Pancreas (tissue), 10 donors: ENCODE measurements at regions not wholly inside any gene's neighbourhood (a gene's known extent, or its start where the extent isn't known, plus 50 kb on each side); places are given as distances from the start of the nearest gene placed in this dataset.
"Not testable (repeated sequence)": the region's sequence is repeated elsewhere in the genome, so short reads cannot be mapped to it uniquely, and the experiment has no call there.

Experiments used
- ATAC-seq, 4 donors: fragments of 200-7000 bp; cut with Tn5 transposase; one replicate each; pipeline versions ENCODE4 v1.8.0 to v1.9.1; 2020; ENCODE audit warnings: mild to moderate bottlenecking in 4 of 4, moderate library complexity in 4 of 4
- DNase-seq, 6 donors: peaks; one replicate each; pipeline ENCODE4 v3.0.0-alpha.2; 2020
- FAIRE-seq: peaks from 2 replicates; lab custom pipeline; 2012; peaks lifted over from hg19 to GRCh38; lab: Jason Lieb, UNC
- H3K27ac ChIP-seq, 4 donors: fragments of 200-600 bp; sonication (generic); 1 replicate in 3 of 4; 2 replicates in 1 of 4; pipeline versions ENCODE4 v1.5.0 to v1.8.0; 2020
- H3K27me3 ChIP-seq, 4 donors: fragments of 200-600 bp; one replicate each; pipeline ENCODE4 v1.8.0; 2021
- H3K36me3 ChIP-seq, 3 donors: fragments of 200-600 bp; sonication (generic) in 1 of 3; one replicate each; pipeline versions ENCODE4 v1.5.0 to v1.8.0; 2020 to 2021
- H3K4me1 ChIP-seq, 3 donors: fragments of 200-600 bp; one replicate each; pipeline ENCODE4 v1.8.0; 2021
- H3K4me3 ChIP-seq, 4 donors: fragments of 200-600 bp; sonication (generic) in 2 of 4; one replicate each; pipeline versions ENCODE4 v1.5.0 to v1.8.0; 2020 to 2021
- H3K9me3 ChIP-seq, 4 donors: fragments of 200-600 bp; one replicate each; pipeline ENCODE4 v1.8.0; 2021
- WGBS, 2 donors: extraction: QIAGEN DNeasy Blood & Tissue Kit; methylation state at CpG; one replicate each; pipeline ENCODE4 v1.1.7; 2013; 5-methylcytosine and 5-hydroxymethylcytosine counted together
- intact Hi-C, 3 donors: fragments of 100-400 bp; cut with DNase I; formaldehyde crosslinking; loops; one replicate each; pipeline versions ENCODE4 v1.11.1 to v1.14.2; 2022
- TF ChIP-seq, protein P1 (sequence below), 4 donors: fragments of 200-600 bp; sonication (generic) in 3 of 4; IDR thresholded peaks; one replicate each; pipeline versions ENCODE4 v1.5.0 to v1.8.0; 2021; ENCODE audit warnings: antibody characterized with exemption in 4 of 4
- donor health status: healthy with polysubstance abuse.
- donor health status: DM: no; HTN: no; CAD: no; lungs with moderate emphysema.
- donor health status: DM: no; HTN: no; CAD: no.
- donor health status: control.
- donor health status: control.
- donor health status: Bipolar disorder and iron deficiency.
- donor health status: DM: yes; HTN: yes; CAD: no.
- donor health status: DM: no; HTN: no; CAD: no.
- donor health status: DM: no; HTN: no; CAD: no.
- donor health status: DM: yes; HTN: yes; CAD: no.

DNA sequence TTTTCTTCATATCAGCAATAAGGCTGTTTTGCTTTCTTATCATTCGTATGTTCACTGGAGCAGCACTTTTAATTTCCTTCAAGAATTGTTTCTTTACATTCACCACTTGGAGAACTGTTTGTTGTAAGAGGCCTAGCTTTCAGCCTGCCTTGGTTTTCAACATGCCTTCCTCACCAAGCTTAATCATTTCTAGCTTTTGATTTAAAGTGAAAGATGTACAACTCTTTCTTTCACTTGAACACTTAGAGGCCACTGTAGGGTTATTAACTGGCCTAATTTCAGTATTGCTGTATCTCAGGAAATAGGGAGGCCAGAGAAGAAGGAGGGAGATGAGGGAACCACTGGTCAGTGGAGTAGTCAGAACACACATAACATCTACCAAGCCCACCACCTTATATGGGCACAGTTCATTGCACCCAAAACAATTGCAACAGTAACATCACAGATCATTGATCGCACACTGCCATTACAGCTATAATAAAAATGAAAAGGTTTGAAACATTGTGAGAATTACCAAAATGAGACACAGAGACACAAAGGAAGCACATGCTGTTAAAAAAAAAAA, 181.4 kb upstream of the TUBA3C start:
- H3K4me3 ChIP-seq, result no peak overlapping the region
- no peak for FAIRE-seq
- no peak overlapping the region for H3K27ac ChIP-seq
- intact Hi-C loops, result no loop called here
- no peak for DNase-seq
- no peaks in the 10 kb centered on the region for H3K9me3 ChIP-seq
- TF ChIP-seq, protein P1, sequence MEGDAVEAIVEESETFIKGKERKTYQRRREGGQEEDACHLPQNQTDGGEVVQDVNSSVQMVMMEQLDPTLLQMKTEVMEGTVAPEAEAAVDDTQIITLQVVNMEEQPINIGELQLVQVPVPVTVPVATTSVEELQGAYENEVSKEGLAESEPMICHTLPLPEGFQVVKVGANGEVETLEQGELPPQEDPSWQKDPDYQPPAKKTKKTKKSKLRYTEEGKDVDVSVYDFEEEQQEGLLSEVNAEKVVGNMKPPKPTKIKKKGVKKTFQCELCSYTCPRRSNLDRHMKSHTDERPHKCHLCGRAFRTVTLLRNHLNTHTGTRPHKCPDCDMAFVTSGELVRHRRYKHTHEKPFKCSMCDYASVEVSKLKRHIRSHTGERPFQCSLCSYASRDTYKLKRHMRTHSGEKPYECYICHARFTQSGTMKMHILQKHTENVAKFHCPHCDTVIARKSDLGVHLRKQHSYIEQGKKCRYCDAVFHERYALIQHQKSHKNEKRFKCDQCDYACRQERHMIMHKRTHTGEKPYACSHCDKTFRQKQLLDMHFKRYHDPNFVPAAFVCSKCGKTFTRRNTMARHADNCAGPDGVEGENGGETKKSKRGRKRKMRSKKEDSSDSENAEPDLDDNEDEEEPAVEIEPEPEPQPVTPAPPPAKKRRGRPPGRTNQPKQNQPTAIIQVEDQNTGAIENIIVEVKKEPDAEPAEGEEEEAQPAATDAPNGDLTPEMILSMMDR (IDR thresholded peaks at IDR 0.05), result no peak
- no peaks in the 10 kb centered on the region for H3K36me3 ChIP-seq
- H3K4me1 ChIP-seq, result no peaks in the 10 kb centered on the region
- WGBS, 2 donors, result 22 to 26% methylated on average over 2 of the region's 2 CpGs
- no peak for ATAC-seq
- H3K27me3 ChIP-seq, result no peaks in the 10 kb centered on the region

DNA sequence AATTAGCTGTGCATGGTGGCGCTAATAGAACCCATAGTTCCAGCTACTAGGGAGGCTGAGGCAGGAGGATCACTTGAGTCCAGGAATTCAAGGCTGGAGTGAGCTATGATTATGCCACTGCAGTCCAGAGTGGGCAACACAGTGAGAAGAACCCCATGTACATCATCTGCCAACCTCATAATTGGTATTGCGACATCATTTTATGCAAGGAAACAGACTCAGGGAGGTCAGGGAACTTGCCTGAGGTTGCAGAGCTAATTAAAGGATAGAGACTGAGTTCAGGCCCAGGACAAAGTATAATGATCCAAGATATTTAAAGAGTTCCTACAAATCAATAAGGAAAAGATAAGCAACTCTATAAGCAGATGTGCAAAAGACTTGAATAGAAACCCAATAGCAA, 178.1 kb upstream of the TUBA3C start:
- H3K36me3 ChIP-seq, H3K4me3 ChIP-seq, H3K27me3 ChIP-seq, ATAC-seq, DNase-seq, H3K27ac ChIP-seq, H3K4me1 ChIP-seq, intact Hi-C loops, FAIRE-seq, H3K9me3 ChIP-seq: not testable (repeated sequence)
- WGBS, 2 donors, result 74 to 80% methylated on average over 2 of the region's 2 CpGs

DNA sequence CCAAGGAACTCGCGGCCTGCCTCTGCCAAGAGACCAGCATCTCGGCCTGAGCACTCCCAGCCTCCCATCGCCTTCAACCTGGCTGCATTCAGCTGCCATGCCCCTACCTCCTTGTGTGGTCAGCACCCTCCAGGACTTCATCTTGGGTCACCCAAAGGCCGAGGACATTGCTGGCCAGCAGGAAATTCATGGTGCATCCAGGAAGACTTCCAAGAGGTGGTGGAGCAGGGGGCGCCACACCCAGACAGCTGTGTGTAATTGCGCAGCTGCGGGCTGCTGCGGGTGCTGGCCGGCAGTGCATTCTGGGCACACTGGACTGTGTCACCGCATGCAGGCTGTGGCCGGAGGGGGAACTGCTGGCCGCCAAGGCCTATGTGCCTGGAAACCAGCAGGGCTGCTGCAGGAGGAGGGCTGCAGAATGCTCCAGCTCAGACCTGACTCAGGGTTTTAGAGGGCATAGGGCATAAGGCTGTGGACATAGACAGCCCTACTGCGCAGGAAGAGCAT, 164.3 kb upstream of the TUBA3C start:
- ATAC-seq, result no peak

DNA sequence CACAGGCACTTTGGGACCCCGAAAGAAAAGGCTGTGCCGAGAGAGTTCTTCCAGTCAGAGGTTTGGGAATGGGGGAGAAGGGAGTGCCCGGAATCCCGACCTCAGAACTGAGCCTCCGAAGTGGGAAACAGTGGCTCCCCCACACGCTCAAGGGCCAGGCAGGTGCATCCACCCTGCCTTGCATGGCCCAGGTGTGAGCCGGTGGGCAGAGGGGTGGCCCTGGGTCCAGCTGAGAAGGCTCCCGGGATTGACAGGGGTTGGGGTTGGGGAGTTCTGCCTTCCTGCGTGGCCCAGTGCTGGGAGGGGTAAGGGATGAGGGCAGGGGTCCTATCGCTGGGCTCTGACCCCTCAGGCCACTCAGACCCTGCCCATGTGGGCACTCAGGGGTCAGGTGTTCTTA, 163.5 kb upstream of the TUBA3C start:
- no peaks in the 10 kb centered on the region for H3K4me1 ChIP-seq
- H3K4me3 ChIP-seq, result no peak overlapping the region
- TF ChIP-seq, protein P1 (IDR thresholded peaks at IDR 0.05), result no peak
- FAIRE-seq (no peak), DNase-seq (peak in 1 of 6 donors; percentile 33), ATAC-seq (no peak)
- no peak overlapping the region for H3K27ac ChIP-seq
- H3K9me3 ChIP-seq, result no peaks in the 10 kb centered on the region
- WGBS, 2 donors, result 47 to 55% methylated on average over 10 of the region's 10 CpGs
- peaks cover 0 to 2% (median 0%) of the 10 kb centered on the region in 4 donors for H3K27me3 ChIP-seq
- no peaks in the 10 kb centered on the region for H3K36me3 ChIP-seq
- intact Hi-C loops, result no loop called here

More for the DNA sequence above, 164.3 kb upstream of the TUBA3C start:
- DNase-seq (peak in 1 of 6 donors; percentile 42), FAIRE-seq (no peak)
- Histone ChIP-seq H3K27me3 (peaks cover 0 to 2% (median 0%) of the 10 kb centered on the region in 4 donors), H3K27ac (no peak overlapping the region), H3K36me3 (no peaks in the 10 kb centered on the region), H3K4me3 (no peak overlapping the region), H3K9me3 (no peaks in the 10 kb centered on the region), H3K4me1 (no peaks in the 10 kb centered on the region)
- intact Hi-C loops, result no loop called here
- TF ChIP-seq, protein P1 (IDR thresholded peaks at IDR 0.05), result no peak
- 70 to 82% methylated on average over 14 of the region's 14 CpGs for WGBS, 2 donors

DNA sequence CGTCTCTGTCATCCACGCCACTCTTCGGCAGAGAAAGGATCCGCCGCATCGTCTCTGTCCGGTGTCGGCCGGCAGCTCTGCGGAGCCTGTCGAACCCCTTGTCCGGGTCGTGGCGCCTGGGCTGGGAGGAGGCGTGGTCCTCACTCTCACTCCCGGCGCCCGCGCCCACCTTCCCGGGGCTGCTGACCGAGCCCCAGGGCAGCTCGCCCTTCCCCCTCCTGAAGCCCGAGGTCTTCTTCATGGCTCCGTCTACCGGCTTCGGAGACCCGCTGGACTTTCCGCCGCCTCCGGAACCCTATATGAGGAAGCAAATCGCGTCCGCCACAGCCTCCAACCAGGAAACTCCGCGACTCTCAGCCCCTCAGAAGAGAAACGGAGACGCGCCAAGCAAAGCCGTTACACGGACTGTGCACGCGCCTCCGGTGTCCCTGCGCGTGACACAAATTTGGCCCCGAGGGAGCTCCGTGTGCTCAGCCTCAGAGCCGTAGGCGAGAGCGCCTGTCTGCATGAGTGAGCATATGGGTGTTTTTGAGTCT, 163.0 kb upstream of the TUBA3C start:
- FAIRE-seq, H3K9me3 ChIP-seq, H3K27me3 ChIP-seq, H3K36me3 ChIP-seq, H3K27ac ChIP-seq, intact Hi-C loops, H3K4me1 ChIP-seq: not testable (repeated sequence)
- DNase-seq (peak in 1 of 6 donors; percentile 17), ATAC-seq (peak in 2 of 4 donors; percentile 22 to 47)
- H3K4me3 ChIP-seq, result peak overlapping the region in 1 of 4 donors; percentile 20
- 6 to 8% methylated on average over 19 to 44 of the region's 50 CpGs for WGBS, 2 donors

DNA sequence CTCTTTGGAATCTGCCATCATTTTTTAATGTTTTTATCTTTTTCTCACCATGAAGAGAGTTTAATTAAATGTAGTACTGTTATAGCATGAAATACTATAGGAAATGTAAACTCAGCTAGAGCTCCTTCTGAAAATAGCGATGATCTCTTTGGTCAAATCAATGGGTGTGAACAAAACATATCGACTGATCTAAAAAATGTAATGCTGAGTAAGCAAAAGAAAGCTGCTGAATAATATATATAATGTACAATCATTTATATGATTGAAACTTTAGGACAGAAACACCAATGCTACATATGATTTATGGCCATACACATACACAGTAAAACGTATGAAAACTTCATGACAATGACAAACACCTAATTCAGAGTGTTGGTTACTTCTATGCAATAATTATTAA, 150.8 kb upstream of the TUBA3C start:
- TF ChIP-seq, protein P1 (IDR thresholded peaks at IDR 0.05), result no peak
- DNase-seq, result no peak
- H3K27me3 ChIP-seq, result no peaks in the 10 kb centered on the region
- WGBS, 2 donors, result 40 to 55% methylated on average over 3 of the region's 3 CpGs
- H3K27ac ChIP-seq, result no peak overlapping the region
- intact Hi-C loops, result no loop called here
- H3K36me3 ChIP-seq, result no peaks in the 10 kb centered on the region
- no peak for FAIRE-seq
- H3K4me1 ChIP-seq, result no peaks in the 10 kb centered on the region
- H3K9me3 ChIP-seq, result no peaks in the 10 kb centered on the region
- no peak overlapping the region for H3K4me3 ChIP-seq
- ATAC-seq, result no peak
